HG03432 (cell line): ENCODE measurements at regions not wholly inside any gene's neighbourhood (a gene's known extent, or its start where the extent isn't known, plus 50 kb on each side); places are given as distances from the start of the nearest gene placed in this dataset.

Source experiments
- ATAC-seq: cut with Tn5 transposase; IDR thresholded peaks from one replicate; pipeline ENCODE4 v1.9.1; 2021; ENCODE audit warnings: mild to moderate bottlenecking, moderate library complexity; ENCODE audit not compliant: unreplicated experiment

- ATAC-seq = no peak
Observed at GRCh38 chr5:166166071-166166470, 2125.4 kb upstream of the WWC1 start.

- ATAC-seq = no peak
Observed at GRCh38 chr5:166172597-166172996, 2118.8 kb upstream of the WWC1 start.

- no peak for ATAC-seq
Observed at GRCh38 chr5:166178411-166179080, 2112.9 kb upstream of the WWC1 start.

GRCh38 chr5:166185185-166185584 lies 2106.3 kb upstream of the WWC1 start:
- no peak for ATAC-seq

- ATAC-seq = no peak
Observed at GRCh38 chr5:166188501-166189325, 2102.7 kb upstream of the WWC1 start.

- no peak for ATAC-seq
Observed at GRCh38 chr5:166192696-166193095, 2098.7 kb upstream of the WWC1 start.

GRCh38 chr5:166195981-166196380 lies 2095.5 kb upstream of the WWC1 start:
- no peak for ATAC-seq

GRCh38 chr5:166200532-166200931 lies 2090.9 kb upstream of the WWC1 start:
- ATAC-seq = no peak

- no peak for ATAC-seq
Observed at GRCh38 chr5:166211640-166212039, 2079.8 kb upstream of the WWC1 start.

- ATAC-seq = no peak
Observed at GRCh38 chr5:166236327-166236726, 2055.1 kb upstream of the WWC1 start.

GRCh38 chr5:166240705-166241104 lies 2050.7 kb upstream of the WWC1 start:
- ATAC-seq = no peak

- no peak for ATAC-seq
Observed at GRCh38 chr5:166245556-166245955, 2045.9 kb upstream of the WWC1 start.

GRCh38 chr5:166251786-166252185 lies 2039.7 kb upstream of the WWC1 start:
- no peak for ATAC-seq

GRCh38 chr5:166257661-166258060 lies 2033.8 kb upstream of the WWC1 start:
- no peak for ATAC-seq

GRCh38 chr5:166262395-166262794 lies 2029.0 kb upstream of the WWC1 start:
- ATAC-seq = no peak

- ATAC-seq = no peak
Observed at GRCh38 chr5:166267907-166268306, 2023.5 kb upstream of the WWC1 start.

- ATAC-seq = no peak
Observed at GRCh38 chr5:166270712-166271111, 2020.7 kb upstream of the WWC1 start.

- no peak for ATAC-seq
Observed at GRCh38 chr5:166276006-166276405, 2015.4 kb upstream of the WWC1 start.

GRCh38 chr5:166279828-166280227 lies 2011.6 kb upstream of the WWC1 start:
- ATAC-seq = no peak

GRCh38 chr5:166281433-166281832 lies 2010.0 kb upstream of the WWC1 start:
- ATAC-seq = no peak

- ATAC-seq = no peak
Observed at GRCh38 chr5:166282939-166283338, 2008.5 kb upstream of the WWC1 start.

- ATAC-seq = no peak
Observed at GRCh38 chr5:166285361-166285760, 2006.1 kb upstream of the WWC1 start.
